T47D (cell line): ENCODE measurements at regions not wholly inside any gene's neighbourhood (a gene's known extent, or its start where the extent isn't known, plus 50 kb on each side); places are given as distances from the start of the nearest gene placed in this dataset.
"Not testable (repeated sequence)": the region's sequence is repeated elsewhere in the genome, so short reads cannot be mapped to it uniquely, and the experiment has no call there.

Experiments used
- DNase-seq, 2 experiments: peaks; one replicate each; pipeline versions ENCODE4 v3.0.0 to v3.0.0-alpha.2; 2011 to 2012; ENCODE audit warnings: low read depth in 1 of 2, low spot score in 1 of 2
- JUND ChIP-seq: IDR thresholded peaks from 2 replicates; pipeline ENCODE4 v1.6.1; 2012; ENCODE audit warnings: low read depth
- in situ Hi-C: cut with HindIII; loops from 2 replicates; pipeline ENCODE4 v1.10.0; 2016; ENCODE audit warnings: low sequenced_read_pairs, low pct_unique_long_range_greater_than_20kb

GRCh38 chr6:147441751-147442150 lies 66.7 kb upstream of the SAMD5 start:
- no peak for DNase-seq
- in situ Hi-C loops, result no loop called here
- no peak for TF ChIP-seq JUND

GRCh38 chr6:147447835-147448611 lies 60.5 kb upstream of the SAMD5 start:
- DNase-seq, result peak in 1 of 2 experiments; percentile 60
- TF ChIP-seq JUND, result no peak
- in situ Hi-C loops, result no loop called here

GRCh38 chr6:147448775-147449174 lies 59.7 kb upstream of the SAMD5 start:
- DNase-seq, result no peak
- no peak for TF ChIP-seq JUND
- in situ Hi-C loops, result no loop called here

GRCh38 chr6:147449405-147450161 lies 58.9 kb upstream of the SAMD5 start:
- in situ Hi-C loops, result no loop called here
- DNase-seq, result no peak
- no peak for TF ChIP-seq JUND

- no peak for TF ChIP-seq JUND
- no peak for DNase-seq
- in situ Hi-C loops, result no loop called here
Observed at GRCh38 chr6:147453361-147453760, 55.1 kb upstream of the SAMD5 start.

GRCh38 chr6:147454862-147455261 lies 53.6 kb upstream of the SAMD5 start:
- in situ Hi-C loops, DNase-seq: not testable (repeated sequence)
